Left colon (tissue), 2 donors: ENCODE measurements at regions not wholly inside any gene's neighbourhood (a gene's known extent, or its start where the extent isn't known, plus 50 kb on each side); places are given as distances from the start of the nearest gene placed in this dataset.
"Not testable (repeated sequence)": the region's sequence is repeated elsewhere in the genome, so short reads cannot be mapped to it uniquely, and the experiment has no call there.

Source experiments
- ATAC-seq: fragments of 200-7000 bp; cut with Tn5 transposase; one replicate; pipeline ENCODE4 v1.9.1; 2020; ENCODE audit warnings: mild to moderate bottlenecking, moderate library complexity
- DNase-seq, 2 donors: peaks; one replicate each; pipeline ENCODE4 v3.0.0-alpha.2; 2020
- intact Hi-C, 2 donors: fragments of 100-400 bp; cut with DNase I in 1 of 2; cut with micrococcal nuclease in 1 of 2; formaldehyde crosslinking; loops; one replicate each; pipeline versions ENCODE4 v1.11.2 to v1.14.0; 2022; cut with DNase I, micrococcal nuclease
- donor health status: DM: no; HTN: no; CAD: no.
- donor health status: DM: yes; HTN: yes; CAD: no.

GRCh38 chr17:22128171-22128570 lies 435.8 kb downstream of the KCNJ18 start:
- ATAC-seq (no peak), DNase-seq (no peak)
- intact Hi-C loops, result no loop called here

GRCh38 chr17:22128723-22129122 lies 436.4 kb downstream of the KCNJ18 start:
- intact Hi-C loops, result no loop called here
- no peak for DNase-seq
- ATAC-seq, result no peak

- DNase-seq, ATAC-seq, intact Hi-C loops: not testable (repeated sequence)
Observed at GRCh38 chr17:22129920-22130319, 437.6 kb downstream of the KCNJ18 start.

GRCh38 chr17:22131740-22132139 lies 439.4 kb downstream of the KCNJ18 start:
- no peak for DNase-seq
- ATAC-seq, result no peak
- intact Hi-C loops, result no loop called here

GRCh38 chr17:22138861-22139469 lies 446.6 kb downstream of the KCNJ18 start:
- no peak for DNase-seq
- ATAC-seq, result no peak
- intact Hi-C loops, result no loop called here

- no peak for ATAC-seq
Observed at GRCh38 chr17:22142091-22142490, 449.8 kb downstream of the KCNJ18 start.

GRCh38 chr17:22145605-22146178 lies 453.4 kb downstream of the KCNJ18 start:
- intact Hi-C loops, result no loop called here
- DNase-seq, result no peak
- no peak for ATAC-seq

More at GRCh38 chr17:22142091-22142490, 449.8 kb downstream of the KCNJ18 start:
- intact Hi-C loops, result no loop called here
- no peak for DNase-seq

GRCh38 chr17:22158364-22158763 lies 466.0 kb downstream of the KCNJ18 start:
- ATAC-seq (no peak), DNase-seq (no peak)
- intact Hi-C loops, result no loop called here

GRCh38 chr17:22161376-22161775 lies 469.1 kb downstream of the KCNJ18 start:
- no peak for ATAC-seq
- intact Hi-C loops, result no loop called here
- DNase-seq, result no peak

GRCh38 chr17:22171631-22172030 lies 479.3 kb downstream of the KCNJ18 start:
- ATAC-seq (no peak), DNase-seq (no peak)
- intact Hi-C loops, result no loop called here

- no peak for ATAC-seq
- no peak for DNase-seq
- intact Hi-C loops, result no loop called here
Observed at GRCh38 chr17:22193113-22193512, 500.8 kb downstream of the KCNJ18 start.

- DNase-seq, intact Hi-C loops, ATAC-seq: not testable (repeated sequence)
Observed at GRCh38 chr17:22200187-22200586, 507.9 kb downstream of the KCNJ18 start.

GRCh38 chr17:22202702-22203101 lies 510.4 kb downstream of the KCNJ18 start:
- DNase-seq, result no peak
- ATAC-seq, result no peak
- intact Hi-C loops, result no loop called here

- intact Hi-C loops, result no loop called here
- no peak for DNase-seq
Observed at GRCh38 chr17:22203208-22203715, 510.9 kb downstream of the KCNJ18 start.

GRCh38 chr17:22204076-22204475 lies 511.8 kb downstream of the KCNJ18 start:
- ATAC-seq, intact Hi-C loops, DNase-seq: not testable (repeated sequence)

More at GRCh38 chr17:22203208-22203715, 510.9 kb downstream of the KCNJ18 start:
- ATAC-seq, result no peak

- DNase-seq, ATAC-seq, intact Hi-C loops: not testable (repeated sequence)
Observed at GRCh38 chr17:22210212-22210611, 517.9 kb downstream of the KCNJ18 start.

- intact Hi-C loops, ATAC-seq, DNase-seq: not testable (repeated sequence)
Observed at GRCh38 chr17:22213169-22213568, 520.8 kb downstream of the KCNJ18 start.

- intact Hi-C loops, result no loop called here
- no peak for ATAC-seq
- DNase-seq, result no peak
Observed at GRCh38 chr17:22217135-22217534, 524.8 kb downstream of the KCNJ18 start.

- ATAC-seq, result no peak
- intact Hi-C loops, result no loop called here
- no peak for DNase-seq
Observed at GRCh38 chr17:22221344-22221743, 529.0 kb downstream of the KCNJ18 start.

- DNase-seq, intact Hi-C loops, ATAC-seq: not testable (repeated sequence)
Observed at GRCh38 chr17:22226477-22226876, 534.2 kb downstream of the KCNJ18 start.
